Smooth muscle cell (in vitro differentiated cells): ENCODE measurements at regions not wholly inside any gene's neighbourhood (a gene's known extent, or its start where the extent isn't known, plus 50 kb on each side); places are given as distances from the start of the nearest gene placed in this dataset.

Experiments
- DNase-seq: peaks from one replicate; lab custom pipeline; 2025; ENCODE audit not compliant: unreplicated experiment; lab: John Stamatoyannopoulos, UW
- H2AFZ ChIP-seq: fragments of 200-600 bp; sonication (generic); 2 replicates; pipeline ENCODE4 v1.6.0; 2016; ENCODE audit warnings: antibody characterized with exemption, low read depth, mild to moderate bottlenecking
- H3F3A ChIP-seq: fragments of 200-600 bp; sonication (generic); 2 replicates; pipeline ENCODE4 v1.6.0; 2017; ENCODE audit warnings: antibody characterized with exemption, low read depth
- H3K27ac ChIP-seq: fragments of 200-600 bp; sonication (generic); 2 replicates; pipeline ENCODE4 v1.5.1; 2016; ENCODE audit warnings: low read depth, mild to moderate bottlenecking
- H3K27me3 ChIP-seq: fragments of 200-600 bp; sonication (generic); 2 replicates; pipeline ENCODE4 v1.6.1; 2016; ENCODE audit warnings: low read depth, mild to moderate bottlenecking
- H3K36me3 ChIP-seq: fragments of 200-600 bp; sonication (generic); 2 replicates; pipeline ENCODE4 v1.5.1; 2016; ENCODE audit warnings: low read depth
- H3K4me1 ChIP-seq: fragments of 200-600 bp; sonication (generic); 2 replicates; pipeline ENCODE4 v1.5.1; 2016; ENCODE audit warnings: low read depth
- H3K4me2 ChIP-seq: fragments of 200-600 bp; sonication (generic); 2 replicates; pipeline ENCODE4 v1.6.0; 2016; ENCODE audit warnings: mild to moderate bottlenecking
- H3K4me3 ChIP-seq: fragments of 200-600 bp; sonication (generic); 2 replicates; pipeline ENCODE4 v1.5.1; 2016; ENCODE audit warnings: mild to moderate bottlenecking
- H3K79me2 ChIP-seq: fragments of 200-600 bp; sonication (generic); 2 replicates; pipeline ENCODE4 v1.6.0; 2016; ENCODE audit warnings: low read depth, mild to moderate bottlenecking
- H3K9ac ChIP-seq: fragments of 200-600 bp; sonication (generic); 2 replicates; pipeline ENCODE4 v1.6.0; 2016; ENCODE audit warnings: low read depth
- H3K9me3 ChIP-seq: fragments of 200-600 bp; sonication (generic); replicated peaks from 2 replicates; pipeline ENCODE4 v1.5.1; 2016; ENCODE audit warnings: low read depth
- H4K20me1 ChIP-seq: fragments of 200-600 bp; sonication (generic); 2 replicates; pipeline ENCODE4 v1.6.0; 2016; ENCODE audit warnings: low read depth
- WGBS: methylation state at CpG from one replicate; pipeline ENCODE4 v1.1.7; 2016; ENCODE audit warnings: low lambda C conversion rate; 5-methylcytosine and 5-hydroxymethylcytosine counted together
- TF ChIP-seq, protein P1 (sequence below): fragments of 200-600 bp; sonication (generic); IDR thresholded peaks from 2 replicates; pipeline ENCODE4 v1.5.1; 2017; ENCODE audit warnings: borderline replicate concordance, mild to moderate bottlenecking, antibody characterized with exemption; ENCODE audit not compliant: insufficient read depth, poor library complexity, severe bottlenecking

DNA sequence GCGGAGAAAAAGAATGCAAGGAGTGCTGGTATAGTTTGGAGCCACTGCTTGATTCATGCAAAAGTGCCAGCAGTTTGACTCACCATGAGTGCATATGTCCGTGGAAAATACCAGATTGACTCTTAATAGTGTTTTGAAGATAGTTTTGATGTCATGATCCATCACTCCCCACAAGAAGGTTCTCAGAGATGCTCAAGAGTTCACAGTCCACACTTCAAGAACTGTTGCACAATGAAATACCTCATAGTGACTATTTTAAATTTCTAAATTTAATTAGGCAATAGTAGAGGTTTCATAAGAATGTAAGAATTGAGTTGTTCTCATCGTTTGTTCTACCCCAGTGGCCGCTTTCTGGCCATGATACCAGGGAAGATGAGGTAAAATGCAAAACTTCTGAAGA lies 286.6 kb upstream of the RGS6 start:
- TF ChIP-seq, protein P1, sequence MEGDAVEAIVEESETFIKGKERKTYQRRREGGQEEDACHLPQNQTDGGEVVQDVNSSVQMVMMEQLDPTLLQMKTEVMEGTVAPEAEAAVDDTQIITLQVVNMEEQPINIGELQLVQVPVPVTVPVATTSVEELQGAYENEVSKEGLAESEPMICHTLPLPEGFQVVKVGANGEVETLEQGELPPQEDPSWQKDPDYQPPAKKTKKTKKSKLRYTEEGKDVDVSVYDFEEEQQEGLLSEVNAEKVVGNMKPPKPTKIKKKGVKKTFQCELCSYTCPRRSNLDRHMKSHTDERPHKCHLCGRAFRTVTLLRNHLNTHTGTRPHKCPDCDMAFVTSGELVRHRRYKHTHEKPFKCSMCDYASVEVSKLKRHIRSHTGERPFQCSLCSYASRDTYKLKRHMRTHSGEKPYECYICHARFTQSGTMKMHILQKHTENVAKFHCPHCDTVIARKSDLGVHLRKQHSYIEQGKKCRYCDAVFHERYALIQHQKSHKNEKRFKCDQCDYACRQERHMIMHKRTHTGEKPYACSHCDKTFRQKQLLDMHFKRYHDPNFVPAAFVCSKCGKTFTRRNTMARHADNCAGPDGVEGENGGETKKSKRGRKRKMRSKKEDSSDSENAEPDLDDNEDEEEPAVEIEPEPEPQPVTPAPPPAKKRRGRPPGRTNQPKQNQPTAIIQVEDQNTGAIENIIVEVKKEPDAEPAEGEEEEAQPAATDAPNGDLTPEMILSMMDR = no peak
- Histone ChIP-seq H3K36me3 (peaks cover 8% of the 10 kb centered on the region), H3K9ac (no peak overlapping the region), H3K27ac (no peak overlapping the region), H3F3A (no peaks in the 10 kb centered on the region), H4K20me1 (no peaks in the 10 kb centered on the region), H3K4me1 (peaks cover 13% of the 10 kb centered on the region), H3K4me3 (no peak overlapping the region), H3K79me2 (peaks cover 12% of the 10 kb centered on the region), H3K27me3 (no peaks in the 10 kb centered on the region), H3K4me2 (no peak overlapping the region), H2AFZ (no peak overlapping the region), H3K9me3 (no peaks in the 10 kb centered on the region)
- no peak for DNase-seq
- WGBS = 93% methylated on average over 4 of the region's 4 CpGs

- Histone ChIP-seq H4K20me1 (no peaks in the 10 kb centered on the region), H3K4me1 (peaks cover 13% of the 10 kb centered on the region), H3K4me3 (no peak overlapping the region), H3K4me2 (no peak overlapping the region), H3K79me2 (peaks cover 7% of the 10 kb centered on the region), H3F3A (no peaks in the 10 kb centered on the region), H2AFZ (no peak overlapping the region), H3K9ac (no peak overlapping the region), H3K36me3 (peaks cover 9% of the 10 kb centered on the region), H3K27me3 (no peaks in the 10 kb centered on the region), H3K9me3 (no peaks in the 10 kb centered on the region), H3K27ac (peak overlapping the region; percentile 34)
- no peak for DNase-seq
- 89% methylated on average over 1 of the region's 1 CpG for WGBS
- TF ChIP-seq, protein P1 = no peak
Observed at GRCh38 chr14:71646518-71646917, 285.7 kb upstream of the RGS6 start.

- Histone ChIP-seq H3K4me3 (no peak overlapping the region), H3K36me3 (peaks cover 17% of the 10 kb centered on the region), H3K9ac (no peak overlapping the region), H3K27me3 (no peaks in the 10 kb centered on the region), H3K4me1 (peaks cover 13% of the 10 kb centered on the region), H3F3A (no peaks in the 10 kb centered on the region), H2AFZ (no peak overlapping the region), H3K4me2 (no peak overlapping the region), H4K20me1 (no peaks in the 10 kb centered on the region), H3K27ac (peak overlapping the region; percentile 34), H3K79me2 (peaks cover 7% of the 10 kb centered on the region), H3K9me3 (no peaks in the 10 kb centered on the region)
- 52% methylated on average over 4 of the region's 4 CpGs for WGBS
- TF ChIP-seq, protein P1 = no peak
- no peak for DNase-seq
Observed at GRCh38 chr14:71647086-71647784, 285.0 kb upstream of the RGS6 start.

DNA sequence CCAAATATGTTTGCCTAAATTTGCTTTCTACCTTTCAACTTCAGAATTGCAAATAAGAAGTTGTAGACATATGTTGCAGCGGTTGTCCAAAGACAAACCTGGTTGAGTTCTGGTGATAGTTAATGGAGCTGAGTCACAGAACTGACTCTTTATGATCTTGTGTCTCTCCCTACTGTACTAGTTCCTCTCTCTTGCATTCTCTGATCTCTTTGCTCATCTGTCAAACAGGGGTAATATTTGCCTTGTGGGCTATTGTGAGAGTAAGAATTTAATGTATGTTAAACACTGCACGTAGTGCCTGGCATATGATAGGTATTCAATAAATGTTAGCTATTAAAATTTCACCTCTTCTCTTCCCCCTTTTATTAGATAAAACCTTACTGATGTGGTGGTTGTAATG lies 283.5 kb upstream of the RGS6 start:
- no peaks in the 10 kb centered on the region for H3K9me3 ChIP-seq
- H3F3A ChIP-seq = no peaks in the 10 kb centered on the region
- WGBS = 66% methylated on average over 2 of the region's 2 CpGs
- TF ChIP-seq, protein P1 = no peak
- no peak overlapping the region for H3K4me3 ChIP-seq
- H3K36me3 ChIP-seq = peaks cover 24% of the 10 kb centered on the region
- no peak overlapping the region for H3K9ac ChIP-seq
- H3K27me3 ChIP-seq = no peaks in the 10 kb centered on the region
- H3K27ac ChIP-seq = peak overlapping the region; percentile 13
- H3K4me2 ChIP-seq = no peak overlapping the region
- H4K20me1 ChIP-seq = no peaks in the 10 kb centered on the region
- H2AFZ ChIP-seq = no peak overlapping the region
- DNase-seq = no peak
- H3K79me2 ChIP-seq = peaks cover 4% of the 10 kb centered on the region
- peaks cover 13% of the 10 kb centered on the region for H3K4me1 ChIP-seq
